Right ventricle myocardium inferior (tissue), 1 donor: ENCODE measurements at regions not wholly inside any gene's neighbourhood (a gene's known extent, or its start where the extent isn't known, plus 50 kb on each side); places are given as distances from the start of the nearest gene placed in this dataset.
"Not testable (repeated sequence)": the region's sequence is repeated elsewhere in the genome, so short reads cannot be mapped to it uniquely, and the experiment has no call there.

ENCODE experiments used
- ATAC-seq: fragments of 200-7000 bp; cut with Tn5 transposase; one replicate; pipeline ENCODE4 v1.9.1; 2020; ENCODE audit warnings: mild to moderate bottlenecking, moderate library complexity
- DNase-seq: peaks from one replicate; pipeline ENCODE4 v3.0.0; 2021; ENCODE audit errors: missing footprints
- intact Hi-C: fragments of 100-400 bp; cut with DNase I; formaldehyde crosslinking; loops from one replicate; pipeline ENCODE4 v1.11.0; 2022
- donor health status: DM: no; HTN: yes; CAD: no; lungs with severe emphysema.

- ATAC-seq (peak; percentile 23), DNase-seq (no peak)
- intact Hi-C loops, result no loop called here
Measured at GRCh38 chr9:86614871-86615849, 260.9 kb upstream of the TUT7 start.

GRCh38 chr9:86613943-86614342 lies 259.7 kb upstream of the TUT7 start:
- DNase-seq (no peak), ATAC-seq (no peak)
- intact Hi-C loops, result no loop called here

GRCh38 chr9:86611534-86611933 lies 257.3 kb upstream of the TUT7 start:
- ATAC-seq, intact Hi-C loops, DNase-seq: not testable (repeated sequence)

GRCh38 chr9:86605303-86605702 lies 251.1 kb upstream of the TUT7 start:
- intact Hi-C loops, result no loop called here
- no peak for DNase-seq
- no peak for ATAC-seq

- DNase-seq (no peak), ATAC-seq (no peak)
- intact Hi-C loops, result no loop called here
Measured at GRCh38 chr9:86604741-86605140, 250.5 kb upstream of the TUT7 start.

- no peak for DNase-seq
- ATAC-seq, result no peak
- intact Hi-C loops, result no loop called here
Measured at GRCh38 chr9:86602715-86603114, 248.5 kb upstream of the TUT7 start.

- DNase-seq, result no peak
- intact Hi-C loops, result no loop called here
- no peak for ATAC-seq
Measured at GRCh38 chr9:86601697-86602096, 247.5 kb upstream of the TUT7 start.

- no peak for DNase-seq
- intact Hi-C loops, result no loop called here
Measured at GRCh38 chr9:86600977-86601376, 246.8 kb upstream of the TUT7 start.

GRCh38 chr9:86600291-86600690 lies 246.1 kb upstream of the TUT7 start:
- intact Hi-C loops, result no loop called here
- ATAC-seq, result no peak

More at GRCh38 chr9:86600977-86601376, 246.8 kb upstream of the TUT7 start:
- no peak for ATAC-seq

GRCh38 chr9:86599561-86599960 lies 245.4 kb upstream of the TUT7 start:
- no peak for ATAC-seq
- no peak for DNase-seq
- intact Hi-C loops, result no loop called here

More at GRCh38 chr9:86600291-86600690, 246.1 kb upstream of the TUT7 start:
- no peak for DNase-seq

- intact Hi-C loops, result no loop called here
Measured at GRCh38 chr9:86598411-86599239, 244.4 kb upstream of the TUT7 start.

GRCh38 chr9:86594724-86595123 lies 240.5 kb upstream of the TUT7 start:
- ATAC-seq (no peak), DNase-seq (no peak)
- intact Hi-C loops, result no loop called here

More at GRCh38 chr9:86598411-86599239, 244.4 kb upstream of the TUT7 start:
- DNase-seq (no peak), ATAC-seq (peak; percentile 91)

GRCh38 chr9:86591472-86591871 lies 237.3 kb upstream of the TUT7 start:
- DNase-seq, result no peak
- ATAC-seq, result no peak
- intact Hi-C loops, result no loop called here

GRCh38 chr9:86589730-86590129 lies 235.5 kb upstream of the TUT7 start:
- ATAC-seq (no peak), DNase-seq (no peak)

GRCh38 chr9:86589273-86589672 lies 235.1 kb upstream of the TUT7 start:
- no peak for DNase-seq
- ATAC-seq, result no peak
- intact Hi-C loops, result no loop called here

More at GRCh38 chr9:86589730-86590129, 235.5 kb upstream of the TUT7 start:
- intact Hi-C loops, result no loop called here

- no peak for DNase-seq
- ATAC-seq, result peak; percentile 20
- intact Hi-C loops, result no loop called here
Measured at GRCh38 chr9:86586144-86586494, 231.9 kb upstream of the TUT7 start.

- DNase-seq (no peak), ATAC-seq (peak; percentile 53)
- intact Hi-C loops, result no loop called here
Measured at GRCh38 chr9:86585422-86586143, 231.4 kb upstream of the TUT7 start.

GRCh38 chr9:86580688-86581087 lies 226.5 kb upstream of the TUT7 start:
- DNase-seq (no peak), ATAC-seq (peak; percentile 29)
- intact Hi-C loops, result no loop called here

- no peak for DNase-seq
- ATAC-seq, result no peak
- intact Hi-C loops, result no loop called here
Measured at GRCh38 chr9:86578722-86579121, 224.5 kb upstream of the TUT7 start.
